ENCODE measurements at regions not wholly inside any gene's neighbourhood (a gene's known extent, or its start where the extent isn't known, plus 50 kb on each side); places are given as distances from the start of the nearest gene placed in this dataset.
A peak's percentile ranks its signal among the peaks of the same experiment; 100 is the strongest.
"Not testable (repeated sequence)": the region's sequence is repeated elsewhere in the genome, so short reads cannot be mapped to it uniquely, and the experiment has no call there.

DNA sequence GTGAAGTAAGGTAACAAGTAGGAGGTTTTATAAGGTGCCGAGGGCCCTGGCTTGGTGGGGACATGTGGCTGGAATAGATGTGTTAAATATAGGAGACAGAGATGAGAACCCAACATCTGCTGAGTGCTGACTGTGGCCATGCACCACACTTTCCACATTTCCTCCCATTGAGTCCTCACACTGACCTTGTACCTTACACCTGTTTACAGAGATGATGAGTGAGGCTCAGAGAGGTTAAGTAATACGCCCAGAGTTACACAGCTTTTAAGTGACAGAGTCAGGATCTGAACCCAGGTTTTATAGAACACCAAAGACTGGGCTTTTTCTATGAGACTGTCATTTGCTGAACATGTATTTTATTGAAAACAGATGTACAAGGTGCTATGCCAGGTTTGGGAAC is 70.8 kb upstream of the LTA4H start:
- H3K27me3 Mint-ChIP-seq = peaks cover 2% of the 10 kb centered on the region
- H3K4me3 Mint-ChIP-seq (ENCODE audit: low read depth) = no peak overlapping the region
- H3K4me1 Mint-ChIP-seq (ENCODE audit: low read depth) = no peaks in the 10 kb centered on the region
- H3K9me3 Mint-ChIP-seq (ENCODE audit: low read depth) = peaks cover 3% of the 10 kb centered on the region
- H3K27ac Mint-ChIP-seq = no peak overlapping the region
- no peak for DNase-seq (ENCODE audit: low spot score, unreplicated experiment)
- H3K36me3 Mint-ChIP-seq (ENCODE audit: insufficient read depth) = no peaks in the 10 kb centered on the region
- TF ChIP-seq, protein P1, sequence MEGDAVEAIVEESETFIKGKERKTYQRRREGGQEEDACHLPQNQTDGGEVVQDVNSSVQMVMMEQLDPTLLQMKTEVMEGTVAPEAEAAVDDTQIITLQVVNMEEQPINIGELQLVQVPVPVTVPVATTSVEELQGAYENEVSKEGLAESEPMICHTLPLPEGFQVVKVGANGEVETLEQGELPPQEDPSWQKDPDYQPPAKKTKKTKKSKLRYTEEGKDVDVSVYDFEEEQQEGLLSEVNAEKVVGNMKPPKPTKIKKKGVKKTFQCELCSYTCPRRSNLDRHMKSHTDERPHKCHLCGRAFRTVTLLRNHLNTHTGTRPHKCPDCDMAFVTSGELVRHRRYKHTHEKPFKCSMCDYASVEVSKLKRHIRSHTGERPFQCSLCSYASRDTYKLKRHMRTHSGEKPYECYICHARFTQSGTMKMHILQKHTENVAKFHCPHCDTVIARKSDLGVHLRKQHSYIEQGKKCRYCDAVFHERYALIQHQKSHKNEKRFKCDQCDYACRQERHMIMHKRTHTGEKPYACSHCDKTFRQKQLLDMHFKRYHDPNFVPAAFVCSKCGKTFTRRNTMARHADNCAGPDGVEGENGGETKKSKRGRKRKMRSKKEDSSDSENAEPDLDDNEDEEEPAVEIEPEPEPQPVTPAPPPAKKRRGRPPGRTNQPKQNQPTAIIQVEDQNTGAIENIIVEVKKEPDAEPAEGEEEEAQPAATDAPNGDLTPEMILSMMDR (IDR thresholded peaks at IDR 0.05; ENCODE audit: unreplicated experiment) = no peak

DNA sequence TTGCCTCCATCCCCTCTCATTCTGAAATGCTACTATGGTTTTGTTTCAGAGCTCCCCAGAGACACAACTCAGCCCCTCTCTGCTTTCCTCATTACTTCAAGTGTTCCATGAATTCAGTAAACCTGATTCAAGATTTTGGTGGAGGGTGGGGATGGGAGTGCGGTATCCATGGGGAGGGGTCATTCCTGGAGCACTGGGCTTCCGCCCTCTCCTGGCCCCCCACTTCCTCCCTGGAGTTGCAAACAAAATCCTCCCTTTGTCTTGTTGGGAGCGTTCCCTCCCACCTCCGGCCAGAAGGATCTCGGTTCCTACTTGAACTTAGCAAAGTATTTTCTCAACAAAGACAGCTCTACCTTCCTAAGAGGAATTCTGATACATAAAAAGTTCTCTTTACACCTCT is 71.8 kb upstream of the LTA4H start:
- DNase-seq (ENCODE audit: low spot score, unreplicated experiment) = no peak
- H3K27ac Mint-ChIP-seq = peak overlapping the region; percentile 28
- H3K27me3 Mint-ChIP-seq = peaks cover 3% of the 10 kb centered on the region
- H3K4me1 Mint-ChIP-seq (ENCODE audit: low read depth) = no peaks in the 10 kb centered on the region
- peaks cover 3% of the 10 kb centered on the region for H3K9me3 Mint-ChIP-seq (ENCODE audit: low read depth)
- TF ChIP-seq, protein P1 (IDR thresholded peaks at IDR 0.05; ENCODE audit: unreplicated experiment) = no peak
- no peak overlapping the region for H3K4me3 Mint-ChIP-seq (ENCODE audit: low read depth)
- no peaks in the 10 kb centered on the region for H3K36me3 Mint-ChIP-seq (ENCODE audit: insufficient read depth)

DNA sequence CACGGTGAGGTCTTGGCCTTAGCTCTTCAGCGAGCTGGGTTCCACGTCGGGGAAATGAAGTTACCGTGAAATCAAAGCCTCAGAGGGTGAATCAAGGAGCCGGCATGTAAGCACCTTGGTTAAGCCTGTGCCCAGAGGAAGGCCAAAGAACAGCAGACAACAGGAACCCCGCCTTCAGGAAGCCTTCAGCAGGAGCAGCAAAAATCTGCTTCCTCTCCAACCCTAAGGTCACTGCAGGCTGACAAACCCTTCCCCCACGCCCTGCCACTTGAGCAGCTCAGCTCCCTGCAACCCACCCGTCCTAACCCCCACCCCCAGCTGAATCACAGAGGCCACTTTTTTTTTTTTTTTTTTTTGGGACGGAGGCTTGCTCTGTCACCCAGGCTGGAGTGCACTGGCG is 72.9 kb upstream of the LTA4H start:
- TF ChIP-seq, protein P1 (IDR thresholded peaks at IDR 0.05; ENCODE audit: unreplicated experiment) = no peak
- peaks cover 11% of the 10 kb centered on the region for H3K4me1 Mint-ChIP-seq (ENCODE audit: low read depth)
- no peak for DNase-seq (ENCODE audit: low spot score, unreplicated experiment)
- no peak overlapping the region for H3K4me3 Mint-ChIP-seq (ENCODE audit: low read depth)
- H3K27ac Mint-ChIP-seq = no peak overlapping the region
- peaks cover 3% of the 10 kb centered on the region for H3K9me3 Mint-ChIP-seq (ENCODE audit: low read depth)
- peaks cover 3% of the 10 kb centered on the region for H3K27me3 Mint-ChIP-seq
- H3K36me3 Mint-ChIP-seq (ENCODE audit: insufficient read depth) = no peaks in the 10 kb centered on the region

DNA sequence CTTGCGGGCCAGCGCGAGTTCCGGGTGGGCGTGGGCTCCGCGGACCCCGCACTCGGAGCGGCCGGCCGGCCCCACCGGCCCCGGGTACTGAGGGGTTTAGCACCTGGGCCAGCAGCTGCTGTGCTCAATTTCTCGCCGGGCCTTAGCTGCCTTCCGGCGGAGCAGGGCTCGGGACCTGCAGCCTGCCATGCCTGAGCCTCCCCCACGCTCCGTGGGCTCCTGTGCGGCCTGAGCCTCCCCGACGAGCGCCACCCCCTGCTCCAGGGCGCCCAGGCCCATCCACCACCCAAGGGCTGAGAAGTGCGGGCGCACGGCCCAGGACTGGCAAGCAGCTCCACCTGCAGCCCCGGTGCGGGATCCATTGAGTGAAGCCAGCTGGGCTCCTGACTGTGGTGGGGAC is 73.6 kb upstream of the LTA4H start:
- H3K9me3 Mint-ChIP-seq (ENCODE audit: low read depth); H3K27ac Mint-ChIP-seq; H3K4me3 Mint-ChIP-seq (ENCODE audit: low read depth); H3K27me3 Mint-ChIP-seq; DNase-seq (ENCODE audit: low spot score, unreplicated experiment); H3K36me3 Mint-ChIP-seq (ENCODE audit: insufficient read depth): not testable (repeated sequence)
- H3K4me1 Mint-ChIP-seq (ENCODE audit: low read depth) = peaks cover 11% of the 10 kb centered on the region

DNA sequence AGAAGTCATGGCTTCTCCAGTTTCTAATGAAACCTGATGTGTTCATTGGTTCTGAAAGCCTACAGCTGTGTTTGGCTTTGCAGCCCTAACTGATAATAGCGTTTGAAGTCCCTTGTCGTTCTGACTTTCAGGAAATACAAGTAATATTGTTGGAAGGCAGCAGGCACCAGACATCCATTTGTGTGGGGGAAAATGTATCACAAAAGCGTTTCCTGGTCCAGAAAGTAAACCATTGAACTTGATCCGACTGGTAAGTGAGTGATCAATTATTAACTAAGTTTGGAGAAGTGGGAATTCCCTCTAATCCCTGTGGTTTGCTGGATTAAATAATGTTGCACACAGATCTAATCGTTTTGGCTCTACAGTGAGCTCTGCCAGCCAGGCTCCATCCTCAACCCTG is 77.3 kb upstream of the LTA4H start:
- TF ChIP-seq, protein P1 (IDR thresholded peaks at IDR 0.05; ENCODE audit: unreplicated experiment) = no peak
- Mint-ChIP-seq H3K4me1 (ENCODE audit: low read depth) (peaks cover 11% of the 10 kb centered on the region), H3K27me3 (peaks cover 3% of the 10 kb centered on the region), H3K9me3 (ENCODE audit: low read depth) (peaks cover 3% of the 10 kb centered on the region), H3K36me3 (ENCODE audit: insufficient read depth) (no peaks in the 10 kb centered on the region), H3K27ac (no peak overlapping the region), H3K4me3 (ENCODE audit: low read depth) (no peak overlapping the region)
- no peak for DNase-seq (ENCODE audit: low spot score, unreplicated experiment)

DNA sequence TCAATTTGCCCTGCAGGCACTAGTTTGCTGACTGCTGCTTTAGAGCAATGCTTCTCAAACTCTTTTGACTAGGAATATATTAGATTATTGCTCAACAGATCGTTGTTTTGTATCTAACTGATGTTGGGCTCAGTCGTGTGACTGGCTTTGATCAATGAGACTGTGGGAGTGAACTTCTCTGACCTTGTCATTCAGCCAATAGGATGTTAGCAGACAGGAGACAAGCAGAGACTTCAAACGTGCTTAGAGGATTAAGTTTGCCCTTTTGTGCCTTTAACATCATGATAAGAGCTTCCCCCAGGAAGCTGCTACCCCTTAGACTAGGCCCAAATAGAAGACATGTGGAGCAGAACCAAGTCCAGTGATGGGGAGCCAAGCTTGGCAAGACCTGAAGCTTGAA is 76.7 kb upstream of the ELK3 start:
- H3K4me3 Mint-ChIP-seq (ENCODE audit: low read depth) = no peak overlapping the region
- H3K27ac Mint-ChIP-seq = peak overlapping the region; percentile 62
- no peaks in the 10 kb centered on the region for H3K36me3 Mint-ChIP-seq (ENCODE audit: insufficient read depth)
- DNase-seq (ENCODE audit: low spot score, unreplicated experiment) = no peak
- H3K9me3 Mint-ChIP-seq (ENCODE audit: low read depth) = no peaks in the 10 kb centered on the region
- TF ChIP-seq, protein P1 (IDR thresholded peaks at IDR 0.05; ENCODE audit: unreplicated experiment) = no peak
- H3K27me3 Mint-ChIP-seq = no peaks in the 10 kb centered on the region
- H3K4me1 Mint-ChIP-seq (ENCODE audit: low read depth) = peaks cover 9% of the 10 kb centered on the region

Measured in progenitor cell of endocrine pancreas (in vitro differentiated cells).